ENCODE measurements at regions not wholly inside any gene's neighbourhood (a gene's known extent, or its start where the extent isn't known, plus 50 kb on each side); places are given as distances from the start of the nearest gene placed in this dataset.

DNA sequence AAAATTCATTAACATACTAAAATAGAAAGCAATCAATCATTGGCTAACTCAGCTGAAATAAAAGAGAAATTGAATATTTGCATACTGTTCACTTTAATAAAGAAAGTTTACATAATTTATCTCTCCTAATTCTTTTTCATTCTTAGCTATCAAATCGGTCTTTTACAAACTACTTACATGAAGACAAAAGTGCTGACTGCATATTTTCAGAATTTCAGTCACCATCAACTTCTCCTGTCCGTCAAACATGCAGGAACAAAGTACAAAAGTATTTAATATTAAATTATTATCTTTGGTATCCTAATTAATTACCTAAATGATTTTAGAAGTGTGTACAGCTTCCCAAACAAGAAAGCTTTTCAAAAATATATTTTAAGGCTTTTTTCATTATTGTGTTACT, 248.4 kb downstream of the CYLC2 start:
- intact Hi-C loops (cut with DNase I), result no loop called here
- Histone ChIP-seq H3K36me3 (no peaks in the 10 kb centered on the region), H3K4me3 (no peak overlapping the region), H3K27me3 (no peaks in the 10 kb centered on the region), H3K4me1 (no peaks in the 10 kb centered on the region), H3K9me3 (no peaks in the 10 kb centered on the region), H3K27ac (no peak overlapping the region)
- ATAC-seq (no peak), DNase-seq (no peak)
- no peak for TF ChIP-seq POLR2A (IDR thresholded peaks at IDR 0.05)
- TF ChIP-seq, protein P1, sequence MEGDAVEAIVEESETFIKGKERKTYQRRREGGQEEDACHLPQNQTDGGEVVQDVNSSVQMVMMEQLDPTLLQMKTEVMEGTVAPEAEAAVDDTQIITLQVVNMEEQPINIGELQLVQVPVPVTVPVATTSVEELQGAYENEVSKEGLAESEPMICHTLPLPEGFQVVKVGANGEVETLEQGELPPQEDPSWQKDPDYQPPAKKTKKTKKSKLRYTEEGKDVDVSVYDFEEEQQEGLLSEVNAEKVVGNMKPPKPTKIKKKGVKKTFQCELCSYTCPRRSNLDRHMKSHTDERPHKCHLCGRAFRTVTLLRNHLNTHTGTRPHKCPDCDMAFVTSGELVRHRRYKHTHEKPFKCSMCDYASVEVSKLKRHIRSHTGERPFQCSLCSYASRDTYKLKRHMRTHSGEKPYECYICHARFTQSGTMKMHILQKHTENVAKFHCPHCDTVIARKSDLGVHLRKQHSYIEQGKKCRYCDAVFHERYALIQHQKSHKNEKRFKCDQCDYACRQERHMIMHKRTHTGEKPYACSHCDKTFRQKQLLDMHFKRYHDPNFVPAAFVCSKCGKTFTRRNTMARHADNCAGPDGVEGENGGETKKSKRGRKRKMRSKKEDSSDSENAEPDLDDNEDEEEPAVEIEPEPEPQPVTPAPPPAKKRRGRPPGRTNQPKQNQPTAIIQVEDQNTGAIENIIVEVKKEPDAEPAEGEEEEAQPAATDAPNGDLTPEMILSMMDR (IDR thresholded peaks at IDR 0.05), result no peak
- 21% methylated on average over 2 of the region's 2 CpGs for WGBS (ENCODE audit: insufficient coverage, low coverage, low lambda C conversion rate, missing lambda C conversion rate)

DNA sequence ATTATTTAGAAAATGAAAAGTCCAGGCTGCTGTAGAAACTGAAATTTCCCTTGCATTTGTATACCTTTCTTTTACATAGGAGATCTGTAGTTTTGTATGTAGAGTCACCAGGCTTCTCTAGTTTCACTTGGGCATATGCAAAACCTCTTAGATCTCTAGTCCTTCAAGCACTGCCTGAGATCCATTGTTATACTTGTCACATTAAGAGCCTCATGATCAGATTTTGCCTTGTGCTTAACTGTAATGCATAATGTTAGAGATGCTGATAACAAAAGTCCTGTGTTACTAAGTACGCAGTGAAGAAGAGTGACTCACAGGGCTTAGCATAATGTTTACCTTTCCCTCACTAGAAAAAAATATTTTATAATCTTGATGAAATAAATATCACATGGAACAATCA, 250.2 kb downstream of the CYLC2 start:
- H3K27ac ChIP-seq, result no peak overlapping the region
- intact Hi-C loops (cut with DNase I), result no loop called here
- H3K36me3 ChIP-seq, result no peaks in the 10 kb centered on the region
- WGBS (ENCODE audit: insufficient coverage, low coverage, low lambda C conversion rate, missing lambda C conversion rate), result 69% methylated on average over 1 of the region's 1 CpG
- no peak for DNase-seq
- H3K4me3 ChIP-seq, result no peak overlapping the region
- no peaks in the 10 kb centered on the region for H3K9me3 ChIP-seq
- no peaks in the 10 kb centered on the region for H3K27me3 ChIP-seq
- no peaks in the 10 kb centered on the region for H3K4me1 ChIP-seq
- no peak for ATAC-seq
- no peak for TF ChIP-seq POLR2A (IDR thresholded peaks at IDR 0.05)
- TF ChIP-seq, protein P1 (IDR thresholded peaks at IDR 0.05), result no peak

DNA sequence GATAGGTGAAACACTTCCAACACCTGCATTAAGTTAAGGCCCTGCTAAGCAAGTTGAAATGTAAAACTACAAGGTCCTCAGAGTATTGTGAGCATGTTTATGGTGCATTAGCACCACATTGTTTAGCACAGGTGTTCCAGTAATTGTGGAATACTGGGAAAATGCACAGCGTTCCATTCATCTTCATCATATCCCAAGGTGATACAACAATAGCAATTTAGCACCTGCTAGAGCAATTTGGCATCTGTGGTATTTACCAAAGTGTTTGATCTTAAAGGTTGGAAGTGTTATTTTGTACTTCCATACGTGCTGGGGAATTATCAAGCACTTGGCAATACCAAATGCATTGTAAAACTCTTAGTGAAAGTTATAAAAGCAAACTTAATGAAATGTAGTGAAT, 266.8 kb downstream of the CYLC2 start:
- no peak overlapping the region for H3K27ac ChIP-seq
- WGBS (ENCODE audit: insufficient coverage, low coverage, low lambda C conversion rate, missing lambda C conversion rate), result 5% methylated on average over 1 of the region's 2 CpGs
- H3K27me3 ChIP-seq, result no peaks in the 10 kb centered on the region
- H3K36me3 ChIP-seq, result no peaks in the 10 kb centered on the region
- no peak overlapping the region for H3K4me3 ChIP-seq
- DNase-seq (no peak), ATAC-seq (no peak)
- no peaks in the 10 kb centered on the region for H3K4me1 ChIP-seq
- intact Hi-C loops (cut with DNase I), result no loop called here
- no peaks in the 10 kb centered on the region for H3K9me3 ChIP-seq
- TF ChIP-seq, protein P1 (IDR thresholded peaks at IDR 0.05), result no peak
- TF ChIP-seq POLR2A (IDR thresholded peaks at IDR 0.05), result no peak

DNA sequence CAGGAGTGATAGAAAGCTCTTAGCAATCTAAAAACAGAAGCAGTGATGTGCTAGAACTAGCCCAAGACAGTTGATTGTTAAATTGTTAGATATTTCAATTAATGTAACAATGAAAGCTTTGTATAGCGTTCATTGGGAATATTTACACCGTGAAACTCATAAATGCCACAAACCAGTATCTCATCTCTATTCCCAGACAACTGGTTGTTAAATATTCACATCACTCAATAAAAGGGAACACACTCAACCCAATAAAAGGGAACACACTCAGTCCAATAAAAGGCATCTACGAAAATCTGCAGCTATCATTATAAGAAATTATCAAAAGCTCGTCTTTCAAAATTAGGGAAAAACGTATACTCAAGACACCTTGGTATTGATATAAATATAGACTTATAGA, 270.9 kb downstream of the CYLC2 start:
- no peaks in the 10 kb centered on the region for H3K4me1 ChIP-seq
- TF ChIP-seq POLR2A (IDR thresholded peaks at IDR 0.05), result no peak
- TF ChIP-seq, protein P1 (IDR thresholded peaks at IDR 0.05), result no peak
- no peak for DNase-seq
- H3K9me3 ChIP-seq, result peaks cover 0 to 4% (median 0%) of the 10 kb centered on the region in 4 donors
- WGBS (ENCODE audit: insufficient coverage, low coverage, low lambda C conversion rate, missing lambda C conversion rate), result 62% methylated on average over 5 of the region's 5 CpGs
- no peak overlapping the region for H3K27ac ChIP-seq
- intact Hi-C loops (cut with DNase I), result no loop called here
- no peaks in the 10 kb centered on the region for H3K36me3 ChIP-seq
- ATAC-seq, result no peak
- H3K4me3 ChIP-seq, result no peak overlapping the region
- no peaks in the 10 kb centered on the region for H3K27me3 ChIP-seq

DNA sequence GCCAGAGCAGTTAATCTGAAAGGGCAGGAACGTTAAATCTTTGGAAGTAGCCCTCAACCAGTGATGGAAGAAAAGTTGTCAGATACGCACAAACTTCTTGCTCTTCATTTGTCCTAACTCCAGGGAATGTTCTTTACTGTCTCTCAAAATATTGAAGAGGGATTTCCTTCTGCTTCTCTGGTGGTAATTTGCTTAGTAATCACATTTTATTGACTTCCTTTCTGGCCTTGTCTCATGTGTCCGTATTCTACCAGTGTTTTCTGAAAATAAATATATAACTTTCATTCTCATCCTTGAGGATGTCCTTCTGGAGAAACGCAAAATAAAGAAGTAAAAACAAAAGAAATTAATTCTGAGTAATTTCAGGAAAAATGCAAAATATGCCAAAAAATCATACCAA, 282.1 kb downstream of the CYLC2 start:
- WGBS (ENCODE audit: insufficient coverage, low coverage, low lambda C conversion rate, missing lambda C conversion rate), result 47% methylated on average over 4 of the region's 4 CpGs
- intact Hi-C loops (cut with DNase I), result no loop called here
- TF ChIP-seq, protein P1 (IDR thresholded peaks at IDR 0.05), result no peak
- no peak for TF ChIP-seq POLR2A (IDR thresholded peaks at IDR 0.05)
- ATAC-seq (no peak), DNase-seq (no peak)
- peaks cover 0 to 4% (median 0%) of the 10 kb centered on the region in 4 donors for H3K9me3 ChIP-seq
- H3K4me1 ChIP-seq, result no peaks in the 10 kb centered on the region
- no peaks in the 10 kb centered on the region for H3K36me3 ChIP-seq
- no peaks in the 10 kb centered on the region for H3K27me3 ChIP-seq
- H3K27ac ChIP-seq, result no peak overlapping the region
- H3K4me3 ChIP-seq, result no peak overlapping the region

Measured in right lobe of liver (tissue), 6 donors.